Glutamatergic neuron (in vitro differentiated cells): ENCODE measurements at regions not wholly inside any gene's neighbourhood (a gene's known extent, or its start where the extent isn't known, plus 50 kb on each side); places are given as distances from the start of the nearest gene placed in this dataset.

ENCODE experiments used
- DNase-seq: peaks from one replicate; pipeline ENCODE4 v3.0.0; 2022
- H3K27ac Mint-ChIP-seq: one replicate; pipeline ENCODE4 v1.8.0; 2020; ENCODE audit warnings: mild to moderate bottlenecking, mixed read lengths, inconsistent platforms; ENCODE audit not compliant: unreplicated experiment
- H3K27me3 Mint-ChIP-seq: one replicate; pipeline ENCODE4 v1.8.0; 2020; ENCODE audit warnings: mild to moderate bottlenecking, moderate library complexity, mixed read lengths, inconsistent platforms; ENCODE audit not compliant: unreplicated experiment
- H3K36me3 Mint-ChIP-seq: one replicate; pipeline ENCODE4 v1.8.0; 2020; ENCODE audit warnings: mild to moderate bottlenecking, mixed read lengths, inconsistent platforms; ENCODE audit not compliant: unreplicated experiment
- H3K4me1 Mint-ChIP-seq: one replicate; pipeline ENCODE4 v1.8.0; 2020; ENCODE audit warnings: mild to moderate bottlenecking, low read depth, mixed read lengths, inconsistent platforms; ENCODE audit not compliant: unreplicated experiment
- H3K4me3 Mint-ChIP-seq: one replicate; pipeline ENCODE4 v1.8.0; 2020; ENCODE audit warnings: mild to moderate bottlenecking, mixed read lengths, inconsistent platforms; ENCODE audit not compliant: unreplicated experiment
- H3K9me3 Mint-ChIP-seq: one replicate; pipeline ENCODE4 v1.8.0; 2020; ENCODE audit warnings: mild to moderate bottlenecking, moderate library complexity, mixed read lengths, inconsistent platforms; ENCODE audit not compliant: unreplicated experiment
- CTCF ChIP-seq: fragments of 200-600 bp; sonication (generic); IDR thresholded peaks from one replicate; pipeline ENCODE4 v1.5.0; 2021; ENCODE audit not compliant: partially characterized antibody, unreplicated experiment

- Mint-ChIP-seq H3K4me1 (no peaks in the 10 kb centered on the region), H3K4me3 (no peak overlapping the region), H3K27me3 (no peaks in the 10 kb centered on the region), H3K27ac (no peak overlapping the region), H3K36me3 (peaks cover 4% of the 10 kb centered on the region), H3K9me3 (no peaks in the 10 kb centered on the region)
- TF ChIP-seq CTCF, result no peak
- no peak for DNase-seq
Observed at GRCh38 chr22:34255042-34255441, 334.8 kb upstream of the LARGE1 start.

GRCh38 chr22:34278121-34278520, 357.8 kb upstream of the LARGE1 start:
- no peaks in the 10 kb centered on the region for H3K4me1 Mint-ChIP-seq
- no peaks in the 10 kb centered on the region for H3K27me3 Mint-ChIP-seq
- no peak overlapping the region for H3K27ac Mint-ChIP-seq
- H3K9me3 Mint-ChIP-seq, result no peaks in the 10 kb centered on the region
- no peak for TF ChIP-seq CTCF
- no peaks in the 10 kb centered on the region for H3K36me3 Mint-ChIP-seq
- no peak for DNase-seq
- H3K4me3 Mint-ChIP-seq, result no peak overlapping the region

- no peak overlapping the region for H3K4me3 Mint-ChIP-seq
- no peak for DNase-seq
- H3K36me3 Mint-ChIP-seq, result no peaks in the 10 kb centered on the region
- no peaks in the 10 kb centered on the region for H3K9me3 Mint-ChIP-seq
- no peaks in the 10 kb centered on the region for H3K4me1 Mint-ChIP-seq
- no peak overlapping the region for H3K27ac Mint-ChIP-seq
- TF ChIP-seq CTCF, result no peak
- H3K27me3 Mint-ChIP-seq, result no peaks in the 10 kb centered on the region
Observed at GRCh38 chr22:34281738-34282137, 361.5 kb upstream of the LARGE1 start.

GRCh38 chr22:34283844-34284243, 363.6 kb upstream of the LARGE1 start:
- Mint-ChIP-seq H3K27ac (no peak overlapping the region), H3K36me3 (no peaks in the 10 kb centered on the region), H3K4me1 (no peaks in the 10 kb centered on the region), H3K9me3 (no peaks in the 10 kb centered on the region), H3K27me3 (peaks cover 2% of the 10 kb centered on the region), H3K4me3 (no peak overlapping the region)
- TF ChIP-seq CTCF, result no peak
- no peak for DNase-seq

GRCh38 chr22:34293324-34293723, 373.0 kb upstream of the LARGE1 start:
- Mint-ChIP-seq H3K36me3 (no peaks in the 10 kb centered on the region), H3K27me3 (peaks cover 2% of the 10 kb centered on the region), H3K9me3 (no peaks in the 10 kb centered on the region), H3K4me3 (no peak overlapping the region), H3K4me1 (no peaks in the 10 kb centered on the region), H3K27ac (no peak overlapping the region)
- no peak for TF ChIP-seq CTCF
- no peak for DNase-seq
